ENCODE measurements at regions not wholly inside any gene's neighbourhood (a gene's known extent, or its start where the extent isn't known, plus 50 kb on each side); places are given as distances from the start of the nearest gene placed in this dataset.

DNA sequence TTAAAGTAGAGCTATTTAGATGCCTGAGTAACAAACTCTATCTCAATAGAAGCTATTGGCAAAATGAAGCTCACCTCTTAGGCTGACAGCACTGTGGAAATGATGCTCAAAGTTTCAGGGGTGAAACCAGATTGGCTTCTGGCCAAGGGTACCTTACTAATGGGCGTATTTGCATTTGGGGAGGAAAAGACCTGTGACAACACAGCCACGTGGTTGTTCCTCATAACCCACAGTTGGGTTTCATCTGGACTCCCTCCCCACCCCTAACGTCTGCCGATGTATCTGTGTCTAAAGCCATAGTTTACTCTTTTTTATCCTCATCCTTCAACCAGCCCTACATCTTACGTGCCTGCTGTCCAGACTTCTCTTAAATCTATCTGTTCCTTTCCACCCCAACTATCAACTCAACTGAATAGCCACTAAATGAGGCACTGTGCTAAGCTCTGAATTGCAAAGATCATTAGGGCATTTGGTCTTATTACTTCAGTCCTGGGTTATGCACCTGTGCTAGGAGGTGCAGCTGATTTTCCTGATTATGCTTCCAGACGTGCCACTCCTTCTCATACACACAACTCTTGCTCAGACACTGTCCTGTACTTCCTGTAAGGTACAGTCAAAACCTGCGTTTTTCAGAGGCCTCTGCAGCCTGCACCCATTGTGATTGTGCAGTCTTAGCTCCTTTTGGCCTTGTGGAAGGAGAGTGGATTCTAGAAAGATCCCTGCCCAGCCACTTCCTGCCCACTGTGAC, 80.6 kb upstream of the ARMC2 start:
- TF ChIP-seq REST (IDR thresholded peaks at IDR 0.05; ENCODE audit: low read depth) (no peak), CEBPB (IDR thresholded peaks at IDR 0.05) (no peak), TCF12 (IDR thresholded peaks at IDR 0.05; ENCODE audit: low read depth) (no peak)

- no peak for TF ChIP-seq CEBPB (IDR thresholded peaks at IDR 0.05)
- TF ChIP-seq FOXM1 (IDR thresholded peaks at IDR 0.05; ENCODE audit: borderline replicate concordance, low read depth), result no peak
- TF ChIP-seq EGR1 (IDR thresholded peaks at IDR 0.05), result no peak
- no peak for TF ChIP-seq ZBTB7A (IDR thresholded peaks at IDR 0.05; ENCODE audit: low read depth)
- TF ChIP-seq RAD21 (IDR thresholded peaks at IDR 0.05; ENCODE audit: low read depth), result no peak
- TF ChIP-seq REST (IDR thresholded peaks at IDR 0.05; ENCODE audit: low read depth), result no peak
- TF ChIP-seq YY1 (IDR thresholded peaks at IDR 0.05; ENCODE audit: low read depth), result no peak
- no peak for TF ChIP-seq CREB1 (IDR thresholded peaks at IDR 0.05; ENCODE audit: low read depth)
- no peak for TF ChIP-seq TAF1 (IDR thresholded peaks at IDR 0.05; ENCODE audit: low read depth)
- TF ChIP-seq NFIC (IDR thresholded peaks at IDR 0.05), result no peak
- no peak for TF ChIP-seq EP300 (IDR thresholded peaks at IDR 0.05; ENCODE audit: borderline replicate concordance)
- TF ChIP-seq TCF12 (IDR thresholded peaks at IDR 0.05; ENCODE audit: low read depth), result no peak
- no peak for TF ChIP-seq TEAD4 (IDR thresholded peaks at IDR 0.05)
Observed at GRCh38 chr6:108768166-108768555, 80.1 kb upstream of the ARMC2 start.

GRCh38 chr6:108768792-108769524, 79.3 kb upstream of the ARMC2 start:
- TF ChIP-seq CEBPB (IDR thresholded peaks at IDR 0.05) (no peak), USF1 (IDR thresholded peaks at IDR 0.05) (no peak), FOXM1 (IDR thresholded peaks at IDR 0.05; ENCODE audit: borderline replicate concordance, low read depth) (no peak), RAD21 (IDR thresholded peaks at IDR 0.05; ENCODE audit: low read depth) (no peak), CREB1 (IDR thresholded peaks at IDR 0.05; ENCODE audit: low read depth) (no peak), ZBTB7A (IDR thresholded peaks at IDR 0.05; ENCODE audit: low read depth) (no peak)

DNA sequence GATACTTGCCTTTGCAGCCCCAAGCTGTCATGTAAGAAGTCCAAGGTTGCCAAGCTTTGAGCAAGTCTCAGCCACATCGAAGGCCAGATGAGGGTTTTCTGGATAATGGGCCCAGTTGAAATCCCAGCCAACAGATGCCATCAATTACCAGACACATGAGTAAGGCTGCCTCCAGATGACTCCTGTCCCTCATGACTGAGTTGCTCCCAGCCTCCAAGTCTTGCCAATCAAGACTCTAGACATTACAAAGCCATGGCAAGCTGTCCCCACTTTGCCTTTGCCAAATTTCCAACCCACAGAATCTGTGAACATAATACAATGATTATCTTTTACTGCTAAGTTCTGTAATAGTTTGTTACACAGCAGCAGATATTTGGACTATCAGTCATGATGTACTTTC, 76.8 kb upstream of the ARMC2 start:
- TF ChIP-seq TAF1 (IDR thresholded peaks at IDR 0.05; ENCODE audit: low read depth) (no peak), YY1 (IDR thresholded peaks at IDR 0.05; ENCODE audit: low read depth) (no peak), RAD21 (IDR thresholded peaks at IDR 0.05; ENCODE audit: low read depth) (no peak)
- TF ChIP-seq, protein P1, sequence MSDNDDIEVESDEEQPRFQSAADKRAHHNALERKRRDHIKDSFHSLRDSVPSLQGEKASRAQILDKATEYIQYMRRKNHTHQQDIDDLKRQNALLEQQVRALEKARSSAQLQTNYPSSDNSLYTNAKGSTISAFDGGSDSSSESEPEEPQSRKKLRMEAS (IDR thresholded peaks at IDR 0.05), result no peak

- TF ChIP-seq REST (IDR thresholded peaks at IDR 0.05; ENCODE audit: low read depth), result no peak
Observed at GRCh38 chr6:108774555-108774954, 73.7 kb upstream of the ARMC2 start.

GRCh38 chr6:108777536-108777935, 70.7 kb upstream of the ARMC2 start:
- TF ChIP-seq TCF12 (IDR thresholded peaks at IDR 0.05; ENCODE audit: low read depth) (no peak), YY1 (IDR thresholded peaks at IDR 0.05; ENCODE audit: low read depth) (no peak), EGR1 (IDR thresholded peaks at IDR 0.05) (no peak), FOXM1 (IDR thresholded peaks at IDR 0.05; ENCODE audit: borderline replicate concordance, low read depth) (no peak), USF1 (IDR thresholded peaks at IDR 0.05) (no peak), CEBPB (IDR thresholded peaks at IDR 0.05) (no peak), REST (IDR thresholded peaks at IDR 0.05; ENCODE audit: low read depth) (no peak), RAD21 (IDR thresholded peaks at IDR 0.05; ENCODE audit: low read depth) (no peak), TEAD4 (IDR thresholded peaks at IDR 0.05) (no peak), ZBTB7A (IDR thresholded peaks at IDR 0.05; ENCODE audit: low read depth) (no peak), TAF1 (IDR thresholded peaks at IDR 0.05; ENCODE audit: low read depth) (no peak), NFIC (IDR thresholded peaks at IDR 0.05) (no peak), CREB1 (IDR thresholded peaks at IDR 0.05; ENCODE audit: low read depth) (no peak), EP300 (IDR thresholded peaks at IDR 0.05; ENCODE audit: borderline replicate concordance) (no peak)
- TF ChIP-seq, protein P1 (IDR thresholded peaks at IDR 0.05), result no peak

Measured in Ishikawa (cell line).